Transverse colon (tissue), 4 donors: ENCODE measurements at regions not wholly inside any gene's neighbourhood (a gene's known extent, or its start where the extent isn't known, plus 50 kb on each side); places are given as distances from the start of the nearest gene placed in this dataset.

ENCODE experiments used
- DNase-seq: peaks from one replicate; pipeline ENCODE4 v3.0.0-alpha.2; 2019
- H3K27ac ChIP-seq, 4 donors: fragments of 200-600 bp; sonication (generic); 2 replicates each; pipeline ENCODE4 v1.5.1; 2016 to 2018; ENCODE audit warnings: inconsistent platforms in 4 of 4
- H3K27me3 ChIP-seq: fragments of 200-600 bp; sonication (generic); 2 replicates; pipeline ENCODE4 v1.5.1; 2017; ENCODE audit warnings: inconsistent platforms
- H3K36me3 ChIP-seq, 4 donors: fragments of 200-600 bp; sonication (generic); 2 replicates each; pipeline ENCODE4 v1.5.1; 2017 to 2019; ENCODE audit warnings: inconsistent platforms in 4 of 4
- H3K4me1 ChIP-seq, 4 donors: fragments of 200-600 bp; sonication (generic); 2 replicates each; pipeline ENCODE4 v1.5.1; 2017 to 2020; ENCODE audit warnings: inconsistent platforms in 4 of 4
- H3K4me3 ChIP-seq, 4 donors: fragments of 200-600 bp; sonication (generic); 1 replicate in 1 of 4; 2 replicates in 3 of 4; pipeline versions ENCODE4 v1.5.1 to v1.6.1; 2017 to 2019; ENCODE audit warnings: inconsistent platforms in 4 of 4
- H3K9me3 ChIP-seq, 2 donors: fragments of 200-600 bp; sonication (generic); 2 replicates each; pipeline ENCODE4 v1.5.1; 2017 to 2019; ENCODE audit warnings: inconsistent platforms in 2 of 2
- CTCF ChIP-seq, 5 experiments: fragments of 200-600 bp in 3 of 5; fragments of 450-650 bp in 2 of 5; sonication (generic) in 3 of 5; IDR thresholded peaks; 1 replicate in 2 of 5; 2 replicates in 3 of 5; pipeline ENCODE4 v1.5.1; 2016 to 2017; ENCODE audit warnings: antibody characterized with exemption in 5 of 5, inconsistent platforms in 3 of 5, mild to moderate bottlenecking in 2 of 5, moderate library complexity in 1 of 5
- EP300 ChIP-seq: sonication (generic); formaldehyde crosslinking; IDR thresholded peaks from one replicate; pipeline ENCODE4 v1.6.1; 2017; ENCODE audit warnings: antibody characterized with exemption, low read depth
- POLR2A ChIP-seq: fragments of 450-650 bp; IDR thresholded peaks from one replicate; pipeline ENCODE4 v1.6.1; 2016; ENCODE audit warnings: antibody characterized with exemption, mild to moderate bottlenecking, moderate library complexity
- POLR2AphosphoS5 ChIP-seq, 3 donors: sonication (generic); formaldehyde crosslinking; IDR thresholded peaks; one replicate each; pipeline ENCODE4 v1.6.1; 2016; ENCODE audit warnings: antibody characterized with exemption in 3 of 3
- WGBS, 2 donors: methylation state at CpG; one replicate each; pipeline ENCODE4 v1.1.5; 2018; ENCODE audit warnings: low coverage in 1 of 2; 5-methylcytosine and 5-hydroxymethylcytosine counted together
- in situ Hi-C, 4 donors: fragments of 200-750 bp; cut with MboI; loops; one replicate each; pipeline versions ENCODE4 v1.15.0 to v1.15.1; 2017; ENCODE audit warnings: low sequenced_read_pairs in 3 of 4, low pct_ligation_motif_present in 1 of 4, low pct_unique_long_range_greater_than_20kb in 1 of 4
- intact Hi-C: fragments of 100-400 bp; cut with DNase I; formaldehyde crosslinking; loops from one replicate; pipeline ENCODE4 v1.15.1; 2023; ENCODE audit warnings: low total_unique reads

GRCh38 chr11:91264481-91264880 is 960.1 kb upstream of the FAT3 start:
- Histone ChIP-seq H3K9me3 (no peaks in the 10 kb centered on the region), H3K36me3 (no peaks in the 10 kb centered on the region), H3K4me1 (no peaks in the 10 kb centered on the region), H3K4me3 (no peak overlapping the region), H3K27me3 (no peaks in the 10 kb centered on the region), H3K27ac (no peak overlapping the region)
- no peak for DNase-seq
- 56 to 81% methylated on average over 2 of the region's 2 CpGs for WGBS, 2 donors
- TF ChIP-seq EP300 (no peak), CTCF (IDR thresholded peaks at IDR 0.05) (no peak), POLR2AphosphoS5 (IDR thresholded peaks at IDR 0.05) (no peak), POLR2A (no peak)
- in situ Hi-C loops, result no loop called here
- intact Hi-C loops, result no loop called here

- no peak overlapping the region for H3K4me3 ChIP-seq
- no peaks in the 10 kb centered on the region for H3K4me1 ChIP-seq
- no peaks in the 10 kb centered on the region for H3K27me3 ChIP-seq
- intact Hi-C loops (no loop called here), in situ Hi-C loops (no loop called here)
- TF ChIP-seq POLR2A, result no peak
- TF ChIP-seq CTCF (IDR thresholded peaks at IDR 0.05), result no peak
- WGBS, 2 donors, result 62 to 68% methylated on average over 4 to 9 of the region's 9 CpGs
- no peaks in the 10 kb centered on the region for H3K9me3 ChIP-seq
- DNase-seq, result no peak
- H3K27ac ChIP-seq, result no peak overlapping the region
- H3K36me3 ChIP-seq, result no peaks in the 10 kb centered on the region
Measured at GRCh38 chr11:91263496-91264365, 960.9 kb upstream of the FAT3 start.

GRCh38 chr11:91261513-91261912 is 963.1 kb upstream of the FAT3 start:
- intact Hi-C loops (no loop called here), in situ Hi-C loops (no loop called here)
- Histone ChIP-seq H3K36me3 (no peaks in the 10 kb centered on the region), H3K27ac (no peak overlapping the region), H3K9me3 (no peaks in the 10 kb centered on the region), H3K27me3 (no peaks in the 10 kb centered on the region), H3K4me3 (no peak overlapping the region), H3K4me1 (no peaks in the 10 kb centered on the region)
- 63 to 69% methylated on average over 3 to 5 of the region's 5 CpGs for WGBS, 2 donors
- no peak for DNase-seq
- TF ChIP-seq POLR2AphosphoS5 (IDR thresholded peaks at IDR 0.05), result no peak
- TF ChIP-seq EP300, result no peak
- TF ChIP-seq POLR2A, result no peak
- TF ChIP-seq CTCF (IDR thresholded peaks at IDR 0.05), result no peak

GRCh38 chr11:91258876-91259275 is 965.7 kb upstream of the FAT3 start:
- Histone ChIP-seq H3K27me3 (no peaks in the 10 kb centered on the region), H3K27ac (no peak overlapping the region), H3K9me3 (no peaks in the 10 kb centered on the region), H3K4me1 (no peaks in the 10 kb centered on the region), H3K36me3 (no peaks in the 10 kb centered on the region), H3K4me3 (no peak overlapping the region)
- in situ Hi-C loops, result no loop called here
- 6 to 33% methylated on average over 1 of the region's 1 CpG for WGBS, 2 donors
- intact Hi-C loops, result no loop called here
- no peak for TF ChIP-seq EP300
- TF ChIP-seq POLR2AphosphoS5 (IDR thresholded peaks at IDR 0.05), result no peak
- TF ChIP-seq POLR2A, result no peak
- no peak for TF ChIP-seq CTCF (IDR thresholded peaks at IDR 0.05)
- no peak for DNase-seq
